ENCODE measurements at regions not wholly inside any gene's neighbourhood (a gene's known extent, or its start where the extent isn't known, plus 50 kb on each side); places are given as distances from the start of the nearest gene placed in this dataset.

DNA sequence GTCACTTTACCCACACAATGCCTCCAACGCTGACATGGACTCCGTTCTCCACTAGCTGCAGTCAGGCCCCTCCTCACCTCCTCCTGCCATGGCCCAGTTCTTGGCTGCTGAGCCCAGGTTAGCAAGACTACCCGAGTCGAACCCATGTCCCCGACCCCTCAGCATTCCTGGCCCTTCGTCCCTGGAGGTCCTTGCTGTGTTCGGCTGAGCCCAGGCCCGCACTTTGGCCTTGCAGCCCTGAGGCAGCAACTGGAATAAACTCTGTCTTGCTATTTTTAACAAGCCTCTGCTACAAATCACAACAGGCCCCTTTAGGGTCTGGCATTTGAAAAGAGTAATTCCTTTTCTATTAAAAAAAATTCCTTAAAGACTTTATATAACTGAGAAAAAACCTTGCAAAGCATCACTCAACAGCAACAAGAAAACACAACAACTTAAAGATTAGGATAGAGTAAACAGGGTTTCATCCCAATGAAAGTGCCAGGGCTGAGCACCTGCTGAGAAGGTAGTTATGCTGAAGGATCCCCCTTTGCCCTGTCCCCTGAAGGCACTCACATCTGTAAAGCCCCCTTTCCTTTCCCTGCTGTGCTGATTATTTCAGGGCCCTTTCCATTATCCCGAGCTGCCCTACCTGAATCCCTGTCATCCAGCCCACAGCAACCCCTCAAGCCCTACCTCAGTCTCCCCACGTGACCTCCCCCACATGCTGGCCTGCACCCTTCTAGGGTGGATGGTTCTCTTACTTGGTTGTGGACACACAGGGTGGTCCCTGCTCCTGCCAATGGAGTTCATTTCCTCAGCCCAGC lies 120.0 kb upstream of the SNTG2 start:
- TF ChIP-seq, protein P1, sequence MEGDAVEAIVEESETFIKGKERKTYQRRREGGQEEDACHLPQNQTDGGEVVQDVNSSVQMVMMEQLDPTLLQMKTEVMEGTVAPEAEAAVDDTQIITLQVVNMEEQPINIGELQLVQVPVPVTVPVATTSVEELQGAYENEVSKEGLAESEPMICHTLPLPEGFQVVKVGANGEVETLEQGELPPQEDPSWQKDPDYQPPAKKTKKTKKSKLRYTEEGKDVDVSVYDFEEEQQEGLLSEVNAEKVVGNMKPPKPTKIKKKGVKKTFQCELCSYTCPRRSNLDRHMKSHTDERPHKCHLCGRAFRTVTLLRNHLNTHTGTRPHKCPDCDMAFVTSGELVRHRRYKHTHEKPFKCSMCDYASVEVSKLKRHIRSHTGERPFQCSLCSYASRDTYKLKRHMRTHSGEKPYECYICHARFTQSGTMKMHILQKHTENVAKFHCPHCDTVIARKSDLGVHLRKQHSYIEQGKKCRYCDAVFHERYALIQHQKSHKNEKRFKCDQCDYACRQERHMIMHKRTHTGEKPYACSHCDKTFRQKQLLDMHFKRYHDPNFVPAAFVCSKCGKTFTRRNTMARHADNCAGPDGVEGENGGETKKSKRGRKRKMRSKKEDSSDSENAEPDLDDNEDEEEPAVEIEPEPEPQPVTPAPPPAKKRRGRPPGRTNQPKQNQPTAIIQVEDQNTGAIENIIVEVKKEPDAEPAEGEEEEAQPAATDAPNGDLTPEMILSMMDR (IDR thresholded peaks at IDR 0.05): no peak
- TF ChIP-seq POLR2A (IDR thresholded peaks at IDR 0.05): no peak
